ENCODE measurements at regions not wholly inside any gene's neighbourhood (a gene's known extent, or its start where the extent isn't known, plus 50 kb on each side); places are given as distances from the start of the nearest gene placed in this dataset.

- POLR2A ChIA-PET = no interaction called here
- no peaks in the 10 kb centered on the region for H3K4me1 ChIP-seq (ENCODE audit: insufficient read depth, low read length)
- no peak for DNase-seq
- H3K27me3 Mint-ChIP-seq = peaks cover 0 to 1% of the 10 kb centered on the region in 2 donors
- no peaks in the 10 kb centered on the region for H3K4me1 Mint-ChIP-seq
- H3K27me3 ChIP-seq (ENCODE audit: insufficient read depth, low read length, poor library complexity, severe bottlenecking) = no peaks in the 10 kb centered on the region
- H3K4me3 Mint-ChIP-seq = no peak overlapping the region
- no peaks in the 10 kb centered on the region for H3K36me3 ChIP-seq (ENCODE audit: insufficient read depth, low read length)
- H3K27ac Mint-ChIP-seq = no peak overlapping the region
- H3K27ac ChIP-seq (ENCODE audit: low read depth, low read length) = no peak overlapping the region
- H3K9me3 ChIP-seq (ENCODE audit: low read length) = no peaks in the 10 kb centered on the region
- no peaks in the 10 kb centered on the region for H3K36me3 Mint-ChIP-seq
- no peak overlapping the region for H3K4me3 ChIP-seq (ENCODE audit: low read length)
- CTCF ChIA-PET = no interaction called here
- H3K9me3 Mint-ChIP-seq = peaks cover 0 to 10% (median 0%) of the 10 kb centered on the region in 5 donors
Measured at GRCh38 chr17:70353408-70354092, 184.2 kb downstream of the KCNJ2 start.

GRCh38 chr17:70355185-70355584, 185.9 kb downstream of the KCNJ2 start:
- Mint-ChIP-seq H3K4me3 (no peak overlapping the region), H3K9me3 (peaks cover 0 to 6% (median 0%) of the 10 kb centered on the region in 5 donors), H3K27me3 (no peaks in the 10 kb centered on the region), H3K4me1 (no peaks in the 10 kb centered on the region), H3K36me3 (no peaks in the 10 kb centered on the region), H3K27ac (no peak overlapping the region)
- no peak overlapping the region for H3K4me3 ChIP-seq (ENCODE audit: low read length)
- DNase-seq = no peak
- ChIA-PET POLR2A (no interaction called here), CTCF (no interaction called here)
- no peaks in the 10 kb centered on the region for H3K4me1 ChIP-seq (ENCODE audit: insufficient read depth, low read length)
- H3K27ac ChIP-seq (ENCODE audit: low read depth, low read length) = no peak overlapping the region
- no peaks in the 10 kb centered on the region for H3K36me3 ChIP-seq (ENCODE audit: insufficient read depth, low read length)
- no peaks in the 10 kb centered on the region for H3K27me3 ChIP-seq (ENCODE audit: insufficient read depth, low read length, poor library complexity, severe bottlenecking)
- H3K9me3 ChIP-seq (ENCODE audit: low read length) = no peaks in the 10 kb centered on the region

GRCh38 chr17:70357190-70357589, 187.9 kb downstream of the KCNJ2 start:
- no peak for DNase-seq
- H3K27me3 ChIP-seq (ENCODE audit: insufficient read depth, low read length, poor library complexity, severe bottlenecking) = no peaks in the 10 kb centered on the region
- H3K4me1 Mint-ChIP-seq = no peaks in the 10 kb centered on the region
- no peaks in the 10 kb centered on the region for H3K4me1 ChIP-seq (ENCODE audit: insufficient read depth, low read length)
- H3K9me3 Mint-ChIP-seq = peaks cover 0 to 9% (median 0%) of the 10 kb centered on the region in 5 donors
- H3K36me3 ChIP-seq (ENCODE audit: insufficient read depth, low read length) = no peaks in the 10 kb centered on the region
- H3K9me3 ChIP-seq (ENCODE audit: low read length) = no peaks in the 10 kb centered on the region
- no peak overlapping the region for H3K4me3 Mint-ChIP-seq
- H3K27me3 Mint-ChIP-seq = no peaks in the 10 kb centered on the region
- no peak overlapping the region for H3K27ac ChIP-seq (ENCODE audit: low read depth, low read length)
- H3K36me3 Mint-ChIP-seq = no peaks in the 10 kb centered on the region
- H3K4me3 ChIP-seq (ENCODE audit: low read length) = no peak overlapping the region
- POLR2A ChIA-PET = no interaction called here
- CTCF ChIA-PET = no interaction called here
- no peak overlapping the region for H3K27ac Mint-ChIP-seq

- no peaks in the 10 kb centered on the region for H3K27me3 ChIP-seq (ENCODE audit: insufficient read depth, low read length, poor library complexity, severe bottlenecking)
- no peak overlapping the region for H3K4me3 ChIP-seq (ENCODE audit: low read length)
- DNase-seq = no peak
- no peaks in the 10 kb centered on the region for H3K9me3 ChIP-seq (ENCODE audit: low read length)
- ChIA-PET CTCF (no interaction called here), POLR2A (no interaction called here)
- H3K27ac ChIP-seq (ENCODE audit: low read depth, low read length) = no peak overlapping the region
- Mint-ChIP-seq H3K27ac (no peak overlapping the region), H3K4me3 (no peak overlapping the region), H3K4me1 (no peaks in the 10 kb centered on the region), H3K36me3 (no peaks in the 10 kb centered on the region), H3K9me3 (peaks cover 0 to 9% (median 3%) of the 10 kb centered on the region in 5 donors), H3K27me3 (peaks cover 0 to 3% of the 10 kb centered on the region in 2 donors)
- H3K4me1 ChIP-seq (ENCODE audit: insufficient read depth, low read length) = no peaks in the 10 kb centered on the region
- H3K36me3 ChIP-seq (ENCODE audit: insufficient read depth, low read length) = no peaks in the 10 kb centered on the region
Measured at GRCh38 chr17:70365091-70365583, 195.8 kb downstream of the KCNJ2 start.

- peaks cover 0 to 3% of the 10 kb centered on the region in 2 donors for H3K27me3 Mint-ChIP-seq
- no peaks in the 10 kb centered on the region for H3K4me1 Mint-ChIP-seq
- no peak overlapping the region for H3K27ac ChIP-seq (ENCODE audit: low read depth, low read length)
- no peak for DNase-seq
- ChIA-PET CTCF (no interaction called here), POLR2A (no interaction called here)
- no peaks in the 10 kb centered on the region for H3K36me3 ChIP-seq (ENCODE audit: insufficient read depth, low read length)
- H3K4me3 Mint-ChIP-seq = peak overlapping the region in 1 of 7 donors; percentile 68
- no peak overlapping the region for H3K4me3 ChIP-seq (ENCODE audit: low read length)
- H3K4me1 ChIP-seq (ENCODE audit: insufficient read depth, low read length) = no peaks in the 10 kb centered on the region
- no peaks in the 10 kb centered on the region for H3K9me3 ChIP-seq (ENCODE audit: low read length)
- peaks cover 0 to 3% (median under 1%) of the 10 kb centered on the region in 5 donors for H3K9me3 Mint-ChIP-seq
- H3K27ac Mint-ChIP-seq = no peak overlapping the region
- H3K27me3 ChIP-seq (ENCODE audit: insufficient read depth, low read length, poor library complexity, severe bottlenecking) = no peaks in the 10 kb centered on the region
- no peaks in the 10 kb centered on the region for H3K36me3 Mint-ChIP-seq
Measured at GRCh38 chr17:70366386-70366785, 197.1 kb downstream of the KCNJ2 start.

GRCh38 chr17:70368011-70368410, 198.7 kb downstream of the KCNJ2 start:
- H3K27me3 Mint-ChIP-seq = peaks cover 0 to 3% of the 10 kb centered on the region in 2 donors
- Histone ChIP-seq H3K4me1 (ENCODE audit: insufficient read depth, low read length) (no peaks in the 10 kb centered on the region), H3K36me3 (ENCODE audit: insufficient read depth, low read length) (no peaks in the 10 kb centered on the region), H3K27me3 (ENCODE audit: insufficient read depth, low read length, poor library complexity, severe bottlenecking) (no peaks in the 10 kb centered on the region), H3K9me3 (ENCODE audit: low read length) (no peaks in the 10 kb centered on the region), H3K27ac (ENCODE audit: low read depth, low read length) (no peak overlapping the region), H3K4me3 (ENCODE audit: low read length) (no peak overlapping the region)
- H3K36me3 Mint-ChIP-seq = no peaks in the 10 kb centered on the region
- H3K4me1 Mint-ChIP-seq = no peaks in the 10 kb centered on the region
- no peak for DNase-seq
- ChIA-PET POLR2A (no interaction called here), CTCF (no interaction called here)
- no peak overlapping the region for H3K4me3 Mint-ChIP-seq
- no peak overlapping the region for H3K27ac Mint-ChIP-seq
- peaks cover 0 to 3% (median 0%) of the 10 kb centered on the region in 5 donors for H3K9me3 Mint-ChIP-seq

- Histone ChIP-seq H3K27me3 (ENCODE audit: insufficient read depth, low read length, poor library complexity, severe bottlenecking) (no peaks in the 10 kb centered on the region), H3K9me3 (ENCODE audit: low read length) (no peaks in the 10 kb centered on the region), H3K27ac (ENCODE audit: low read depth, low read length) (no peak overlapping the region), H3K4me3 (ENCODE audit: low read length) (no peak overlapping the region), H3K4me1 (ENCODE audit: insufficient read depth, low read length) (no peaks in the 10 kb centered on the region), H3K36me3 (ENCODE audit: insufficient read depth, low read length) (no peaks in the 10 kb centered on the region)
- DNase-seq = no peak
- Mint-ChIP-seq H3K27me3 (peaks cover 0 to 3% of the 10 kb centered on the region in 2 donors), H3K36me3 (no peaks in the 10 kb centered on the region), H3K27ac (no peak overlapping the region), H3K4me3 (no peak overlapping the region), H3K9me3 (peaks cover 0 to 3% (median 0%) of the 10 kb centered on the region in 5 donors), H3K4me1 (no peaks in the 10 kb centered on the region)
- ChIA-PET CTCF (no interaction called here), POLR2A (no interaction called here)
Measured at GRCh38 chr17:70369391-70369790, 200.1 kb downstream of the KCNJ2 start.

- H3K4me3 Mint-ChIP-seq = no peak overlapping the region
- no peak for DNase-seq
- ChIA-PET POLR2A (no interaction called here), CTCF (no interaction called here)
- H3K4me3 ChIP-seq (ENCODE audit: low read length) = no peak overlapping the region
- peaks cover 0 to 3% of the 10 kb centered on the region in 2 donors for H3K27me3 Mint-ChIP-seq
- peaks cover 0 to 3% (median 0%) of the 10 kb centered on the region in 5 donors for H3K9me3 Mint-ChIP-seq
- H3K4me1 Mint-ChIP-seq = no peaks in the 10 kb centered on the region
- H3K4me1 ChIP-seq (ENCODE audit: insufficient read depth, low read length) = no peaks in the 10 kb centered on the region
- H3K27ac ChIP-seq (ENCODE audit: low read depth, low read length) = no peak overlapping the region
- no peaks in the 10 kb centered on the region for H3K27me3 ChIP-seq (ENCODE audit: insufficient read depth, low read length, poor library complexity, severe bottlenecking)
- no peaks in the 10 kb centered on the region for H3K36me3 ChIP-seq (ENCODE audit: insufficient read depth, low read length)
- no peak overlapping the region for H3K27ac Mint-ChIP-seq
- no peaks in the 10 kb centered on the region for H3K9me3 ChIP-seq (ENCODE audit: low read length)
- H3K36me3 Mint-ChIP-seq = no peaks in the 10 kb centered on the region
Measured at GRCh38 chr17:70370816-70371215, 201.5 kb downstream of the KCNJ2 start.

All from CD8-positive, alpha-beta memory T cell (primary cell).